ENCODE measurements at regions not wholly inside any gene's neighbourhood (a gene's known extent, or its start where the extent isn't known, plus 50 kb on each side); places are given as distances from the start of the nearest gene placed in this dataset.

- no peak for FAIRE-seq
- DNase-seq (ENCODE audit: insufficient read length, low spot score): no peak
- TF ChIP-seq POLR2A (IDR thresholded peaks at IDR 0.05; ENCODE audit: low read depth, low read length): no peak
Measured at GRCh38 chr4:186481998-186482790, 73.2 kb downstream of the MTNR1A start.

GRCh38 chr4:186475202-186475601 is 80.2 kb downstream of the MTNR1A start:
- TF ChIP-seq POLR2A (IDR thresholded peaks at IDR 0.05; ENCODE audit: low read depth, low read length): no peak
- no peak for FAIRE-seq
- DNase-seq (ENCODE audit: insufficient read length, low spot score): no peak

DNA sequence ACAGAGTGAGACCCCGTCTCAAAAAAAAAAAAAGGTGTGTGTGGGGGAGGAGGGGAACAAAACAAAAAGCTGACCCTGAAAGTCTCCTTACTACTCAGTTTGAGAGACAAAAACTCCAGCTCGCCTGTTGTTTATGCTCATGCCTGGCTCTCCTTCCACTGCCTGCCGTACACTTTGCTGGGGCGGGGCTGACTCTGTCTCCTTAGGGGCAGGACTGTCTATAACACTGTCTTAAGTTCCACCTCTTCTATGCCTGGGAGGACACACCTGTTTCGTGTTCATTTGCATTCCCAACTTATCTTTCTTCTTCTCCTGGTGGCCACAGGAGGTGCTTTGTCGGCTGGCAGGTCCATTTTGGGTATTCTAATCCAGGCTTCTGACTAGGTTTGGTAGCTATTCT is 81.4 kb downstream of the MTNR1A start:
- FAIRE-seq (no peak), DNase-seq (ENCODE audit: insufficient read length, low spot score) (no peak)
- TF ChIP-seq POLR2A (IDR thresholded peaks at IDR 0.05; ENCODE audit: low read depth, low read length): no peak

DNA sequence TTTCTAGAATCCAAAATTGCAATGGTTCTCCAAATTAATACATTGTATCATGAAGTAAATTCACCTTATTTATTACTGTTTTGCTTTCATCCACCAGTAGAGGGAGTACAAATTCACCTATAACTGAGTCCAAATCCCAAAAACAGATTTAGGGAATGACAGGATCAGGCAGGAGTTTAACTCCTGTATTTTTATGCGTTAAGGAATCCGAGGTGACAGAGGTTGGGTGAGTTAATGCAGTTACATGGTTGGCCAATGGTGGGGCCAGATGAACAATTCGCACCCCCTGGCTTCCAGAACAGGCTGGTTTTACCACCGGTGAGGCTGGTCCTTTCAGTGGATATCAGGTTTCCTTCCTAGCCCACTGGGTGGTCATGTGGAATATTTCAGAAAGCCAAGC is 82.4 kb downstream of the MTNR1A start:
- FAIRE-seq (no peak), DNase-seq (ENCODE audit: insufficient read length, low spot score) (peak; percentile 10)
- TF ChIP-seq POLR2A (IDR thresholded peaks at IDR 0.05; ENCODE audit: low read depth, low read length): no peak

- DNase-seq (ENCODE audit: insufficient read length, low spot score): no peak
- no peak for TF ChIP-seq POLR2A (IDR thresholded peaks at IDR 0.05; ENCODE audit: low read depth, low read length)
- no peak for FAIRE-seq
Measured at GRCh38 chr4:186471441-186471840, 83.9 kb downstream of the MTNR1A start.

- FAIRE-seq (no peak), DNase-seq (ENCODE audit: insufficient read length, low spot score) (no peak)
- TF ChIP-seq POLR2A (IDR thresholded peaks at IDR 0.05; ENCODE audit: low read depth, low read length): no peak
Measured at GRCh38 chr4:186458050-186458449, 97.3 kb downstream of the MTNR1A start.

GRCh38 chr4:186451982-186452381 is 103.4 kb downstream of the MTNR1A start:
- FAIRE-seq (no peak), DNase-seq (ENCODE audit: insufficient read length, low spot score) (no peak)
- no peak for TF ChIP-seq POLR2A (IDR thresholded peaks at IDR 0.05; ENCODE audit: low read depth, low read length)

DNA sequence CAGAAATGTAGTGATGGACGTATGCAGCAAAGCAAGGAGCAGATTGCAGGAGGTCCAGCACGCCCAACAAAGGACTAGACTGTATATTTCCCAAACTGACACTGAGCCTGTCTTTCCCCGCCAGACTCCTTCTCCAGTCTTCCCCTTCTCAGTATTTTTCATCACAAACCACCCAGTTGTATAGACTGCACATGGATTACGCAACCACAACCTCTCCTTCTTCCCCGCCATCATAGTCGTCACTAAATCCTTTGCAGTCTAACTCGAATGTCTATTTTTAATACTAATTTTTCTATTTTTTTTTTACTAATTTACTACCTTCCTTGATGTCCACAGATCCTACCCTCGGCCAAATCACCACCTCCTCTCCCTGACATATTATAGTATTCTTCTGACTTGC is 105.4 kb downstream of the MTNR1A start:
- DNase-seq (ENCODE audit: insufficient read length, low spot score) (no peak), FAIRE-seq (no peak)
- no peak for TF ChIP-seq POLR2A (IDR thresholded peaks at IDR 0.05; ENCODE audit: low read depth, low read length)

DNA sequence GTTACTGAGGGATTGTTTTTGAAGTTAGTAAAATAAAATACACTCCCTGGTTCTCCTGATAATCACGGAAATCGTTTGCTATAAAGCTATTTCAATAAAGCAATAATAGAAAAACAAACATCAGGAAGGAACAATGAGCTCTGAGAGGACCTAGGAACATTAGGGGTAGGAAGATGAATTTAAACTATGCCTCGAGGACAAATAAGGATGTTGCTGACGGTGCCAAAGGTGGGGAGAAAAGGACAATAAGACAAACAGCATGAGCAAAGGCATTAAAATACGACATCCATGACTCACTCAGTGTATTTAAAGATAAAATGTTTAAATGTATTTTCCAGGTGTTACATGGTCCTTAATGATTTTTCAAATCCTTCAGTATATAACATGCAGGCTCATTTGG is 110.3 kb downstream of the MTNR1A start:
- DNase-seq (ENCODE audit: insufficient read length, low spot score) (no peak), FAIRE-seq (no peak)
- TF ChIP-seq POLR2A (IDR thresholded peaks at IDR 0.05; ENCODE audit: low read depth, low read length): no peak

DNA sequence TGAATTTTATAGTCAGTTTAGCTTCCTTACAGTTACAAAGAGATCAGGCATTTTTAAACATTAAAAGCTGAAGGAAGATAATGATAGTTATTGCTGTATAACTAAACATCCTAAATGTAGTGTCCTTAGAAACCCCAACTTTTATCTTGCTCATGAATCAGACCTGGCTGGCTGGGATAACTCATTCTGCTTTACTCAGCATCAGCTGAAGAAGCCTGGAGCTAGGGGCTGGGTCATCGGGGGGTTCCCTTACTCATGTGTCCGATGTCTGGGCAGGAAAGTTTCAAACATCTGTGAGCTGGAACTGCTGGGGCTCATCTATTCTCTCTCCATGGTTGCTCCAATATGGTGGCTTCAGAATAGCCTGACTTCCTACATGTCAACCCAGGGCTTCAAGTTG is 113.9 kb downstream of the MTNR1A start:
- FAIRE-seq (no peak), DNase-seq (ENCODE audit: insufficient read length, low spot score) (no peak)
- no peak for TF ChIP-seq POLR2A (IDR thresholded peaks at IDR 0.05; ENCODE audit: low read depth, low read length)

GRCh38 chr4:186428481-186428880 is 126.9 kb downstream of the MTNR1A start:
- DNase-seq (ENCODE audit: insufficient read length, low spot score) (no peak), FAIRE-seq (no peak)
- no peak for TF ChIP-seq POLR2A (IDR thresholded peaks at IDR 0.05; ENCODE audit: low read depth, low read length)

GRCh38 chr4:186424745-186425144 is 130.6 kb downstream of the MTNR1A start:
- FAIRE-seq (no peak), DNase-seq (ENCODE audit: insufficient read length, low spot score) (no peak)
- TF ChIP-seq POLR2A (IDR thresholded peaks at IDR 0.05; ENCODE audit: low read depth, low read length): no peak

DNA sequence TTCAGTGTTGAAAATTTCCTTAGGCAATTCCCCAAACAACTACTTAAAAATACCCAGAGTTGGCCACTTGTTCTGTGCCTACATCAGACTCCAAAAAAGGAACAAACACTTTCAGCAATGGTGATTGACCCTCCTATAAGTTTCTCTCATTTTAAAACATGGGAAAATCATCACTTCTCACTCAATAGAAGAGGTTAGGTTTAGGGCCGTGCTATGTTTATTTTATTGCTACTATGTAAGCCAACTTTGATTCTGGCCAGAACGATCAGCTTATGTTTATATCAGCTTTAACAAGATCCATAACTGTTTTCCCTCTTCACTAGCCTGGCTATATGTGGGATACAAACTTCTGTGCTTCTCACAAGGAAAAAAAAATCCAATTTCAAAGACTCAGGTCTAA is 133.1 kb downstream of the MTNR1A start:
- no peak for DNase-seq (ENCODE audit: insufficient read length, low spot score)
- no peak for TF ChIP-seq POLR2A (IDR thresholded peaks at IDR 0.05; ENCODE audit: low read depth, low read length)
- no peak for FAIRE-seq

GRCh38 chr4:186416451-186417060 is 138.8 kb downstream of the MTNR1A start:
- FAIRE-seq (no peak), DNase-seq (ENCODE audit: insufficient read length, low spot score) (no peak)
- no peak for TF ChIP-seq POLR2A (IDR thresholded peaks at IDR 0.05; ENCODE audit: low read depth, low read length)

GRCh38 chr4:186414390-186414789 is 141.0 kb downstream of the MTNR1A start:
- FAIRE-seq: no peak
- no peak for DNase-seq (ENCODE audit: insufficient read length, low spot score)
- no peak for TF ChIP-seq POLR2A (IDR thresholded peaks at IDR 0.05; ENCODE audit: low read depth, low read length)
